Uterus (tissue), 3 donors: ENCODE measurements at regions not wholly inside any gene's neighbourhood (a gene's known extent, or its start where the extent isn't known, plus 50 kb on each side); places are given as distances from the start of the nearest gene placed in this dataset.
"Not testable (repeated sequence)": the region's sequence is repeated elsewhere in the genome, so short reads cannot be mapped to it uniquely, and the experiment has no call there.

Experiments used
- DNase-seq, 2 donors: peaks; one replicate each; pipeline ENCODE4 v3.0.0-alpha.2; 2019 to 2020
- H3K27ac ChIP-seq, 2 donors: fragments of 200-600 bp; sonication (generic); 1 replicate in 1 of 2; 2 replicates in 1 of 2; pipeline ENCODE4 v1.5.1; 2016 to 2018
- H3K27me3 ChIP-seq, 2 donors: fragments of 200-600 bp; sonication (generic); one replicate each; pipeline ENCODE4 v1.5.1; 2018 to 2019; ENCODE audit warnings: control low read depth in 1 of 2
- H3K36me3 ChIP-seq, 2 donors: fragments of 200-600 bp; sonication (generic); one replicate each; pipeline ENCODE4 v1.5.1; 2019; ENCODE audit warnings: control low read depth in 1 of 2
- H3K4me1 ChIP-seq, 2 donors: fragments of 200-600 bp; sonication (generic); one replicate each; pipeline ENCODE4 v1.5.1; 2018 to 2019; ENCODE audit warnings: control low read depth in 1 of 2
- H3K4me3 ChIP-seq, 2 donors: fragments of 200-600 bp; sonication (generic); 1 replicate in 1 of 2; 2 replicates in 1 of 2; pipeline ENCODE4 v1.5.1; 2018 to 2019; ENCODE audit warnings: mild to moderate bottlenecking in 1 of 2
- H3K9me3 ChIP-seq, 2 donors: fragments of 200-600 bp; sonication (generic); one replicate each; pipeline ENCODE4 v1.5.1; 2019; ENCODE audit warnings: control low read depth in 1 of 2
- CTCF ChIP-seq, 4 experiments: fragments of 200-600 bp in 2 of 4; fragments of 450-650 bp in 2 of 4; sonication (generic) in 2 of 4; IDR thresholded peaks; one replicate each; pipeline ENCODE4 v1.5.1; 2016 to 2019; ENCODE audit warnings: antibody characterized with exemption in 4 of 4, mild to moderate bottlenecking in 2 of 4, moderate library complexity in 1 of 4
- POLR2A ChIP-seq, 2 donors: fragments of 450-650 bp; IDR thresholded peaks; one replicate each; pipeline ENCODE4 v1.6.1; 2016; ENCODE audit warnings: antibody characterized with exemption in 2 of 2, mild to moderate bottlenecking in 1 of 2, moderate library complexity in 1 of 2
- intact Hi-C: fragments of 100-400 bp; cut with DNase I; formaldehyde crosslinking; loops from one replicate; pipeline ENCODE4 v1.15.1; 2023; ENCODE audit warnings: low total_unique reads
- donor health status: DM: yes; HTN: yes; CAD: no.

- no peak overlapping the region for H3K4me3 ChIP-seq
- no peak for DNase-seq
- no peak overlapping the region for H3K27ac ChIP-seq
- H3K4me1 ChIP-seq = no peaks in the 10 kb centered on the region
- H3K36me3 ChIP-seq = no peaks in the 10 kb centered on the region
- no peaks in the 10 kb centered on the region for H3K27me3 ChIP-seq
- H3K9me3 ChIP-seq = no peaks in the 10 kb centered on the region
- intact Hi-C loops = no loop called here
- no peak for TF ChIP-seq CTCF (IDR thresholded peaks at IDR 0.05)
- TF ChIP-seq POLR2A (IDR thresholded peaks at IDR 0.05) = no peak
These were observed 105.0 kb downstream of the BDH1 start for GRCh38 chr3:197450810-197451209.

- no peaks in the 10 kb centered on the region for H3K9me3 ChIP-seq
- H3K27me3 ChIP-seq = no peaks in the 10 kb centered on the region
- intact Hi-C loops = no loop called here
- no peak for DNase-seq
- no peaks in the 10 kb centered on the region for H3K36me3 ChIP-seq
- H3K4me3 ChIP-seq = no peak overlapping the region
- no peaks in the 10 kb centered on the region for H3K4me1 ChIP-seq
- no peak overlapping the region for H3K27ac ChIP-seq
- TF ChIP-seq POLR2A (IDR thresholded peaks at IDR 0.05) (no peak), CTCF (IDR thresholded peaks at IDR 0.05) (no peak)
These were observed 105.5 kb downstream of the BDH1 start for GRCh38 chr3:197450308-197450707.

GRCh38 chr3:197449181-197449580 is 106.6 kb downstream of the BDH1 start:
- H3K9me3 ChIP-seq, DNase-seq, H3K36me3 ChIP-seq, H3K4me3 ChIP-seq, intact Hi-C loops, H3K27me3 ChIP-seq, H3K4me1 ChIP-seq, H3K27ac ChIP-seq: not testable (repeated sequence)

- DNase-seq, H3K9me3 ChIP-seq, H3K36me3 ChIP-seq, H3K27me3 ChIP-seq, H3K27ac ChIP-seq, H3K4me1 ChIP-seq, H3K4me3 ChIP-seq, intact Hi-C loops: not testable (repeated sequence)
These were observed 108.0 kb downstream of the BDH1 start for GRCh38 chr3:197447781-197448180.

GRCh38 chr3:197447057-197447456 is 108.7 kb downstream of the BDH1 start:
- Histone ChIP-seq H3K27ac (no peak overlapping the region), H3K36me3 (no peaks in the 10 kb centered on the region), H3K4me3 (no peak overlapping the region), H3K9me3 (no peaks in the 10 kb centered on the region), H3K4me1 (no peaks in the 10 kb centered on the region), H3K27me3 (no peaks in the 10 kb centered on the region)
- DNase-seq = no peak
- TF ChIP-seq CTCF (IDR thresholded peaks at IDR 0.05) (no peak), POLR2A (IDR thresholded peaks at IDR 0.05) (no peak)
- intact Hi-C loops = no loop called here

- no peak overlapping the region for H3K4me3 ChIP-seq
- H3K27ac ChIP-seq = no peak overlapping the region
- TF ChIP-seq POLR2A (IDR thresholded peaks at IDR 0.05) (no peak), CTCF (IDR thresholded peaks at IDR 0.05) (no peak)
- H3K4me1 ChIP-seq = no peaks in the 10 kb centered on the region
- intact Hi-C loops = no loop called here
- no peaks in the 10 kb centered on the region for H3K36me3 ChIP-seq
- no peaks in the 10 kb centered on the region for H3K9me3 ChIP-seq
- DNase-seq = no peak
- H3K27me3 ChIP-seq = no peaks in the 10 kb centered on the region
These were observed 109.1 kb downstream of the BDH1 start for GRCh38 chr3:197446700-197447056.
